Pancreas (tissue), 10 donors: ENCODE measurements at regions not wholly inside any gene's neighbourhood (a gene's known extent, or its start where the extent isn't known, plus 50 kb on each side); places are given as distances from the start of the nearest gene placed in this dataset.

Experiments used
- ATAC-seq, 4 donors: fragments of 200-7000 bp; cut with Tn5 transposase; one replicate each; pipeline versions ENCODE4 v1.8.0 to v1.9.1; 2020; ENCODE audit warnings: mild to moderate bottlenecking in 4 of 4, moderate library complexity in 4 of 4
- DNase-seq, 6 donors: peaks; one replicate each; pipeline ENCODE4 v3.0.0-alpha.2; 2020
- FAIRE-seq: peaks from 2 replicates; lab custom pipeline; 2012; peaks lifted over from hg19 to GRCh38; lab: Jason Lieb, UNC
- H3K27ac ChIP-seq, 4 donors: fragments of 200-600 bp; sonication (generic); 1 replicate in 3 of 4; 2 replicates in 1 of 4; pipeline versions ENCODE4 v1.5.0 to v1.8.0; 2020
- H3K27me3 ChIP-seq, 4 donors: fragments of 200-600 bp; one replicate each; pipeline ENCODE4 v1.8.0; 2021
- H3K36me3 ChIP-seq, 3 donors: fragments of 200-600 bp; sonication (generic) in 1 of 3; one replicate each; pipeline versions ENCODE4 v1.5.0 to v1.8.0; 2020 to 2021
- H3K4me1 ChIP-seq, 3 donors: fragments of 200-600 bp; one replicate each; pipeline ENCODE4 v1.8.0; 2021
- H3K4me3 ChIP-seq, 4 donors: fragments of 200-600 bp; sonication (generic) in 2 of 4; one replicate each; pipeline versions ENCODE4 v1.5.0 to v1.8.0; 2020 to 2021
- H3K9me3 ChIP-seq, 4 donors: fragments of 200-600 bp; one replicate each; pipeline ENCODE4 v1.8.0; 2021
- CTCF ChIP-seq, 4 donors: fragments of 200-600 bp; sonication (generic) in 3 of 4; IDR thresholded peaks; one replicate each; pipeline versions ENCODE4 v1.5.0 to v1.8.0; 2021; ENCODE audit warnings: antibody characterized with exemption in 4 of 4
- WGBS, 2 donors: extraction: QIAGEN DNeasy Blood & Tissue Kit; methylation state at CpG; one replicate each; pipeline ENCODE4 v1.1.7; 2013; 5-methylcytosine and 5-hydroxymethylcytosine counted together
- intact Hi-C, 3 donors: fragments of 100-400 bp; cut with DNase I; formaldehyde crosslinking; loops; one replicate each; pipeline versions ENCODE4 v1.11.1 to v1.14.2; 2022
- donor health status: healthy with polysubstance abuse.
- donor health status: DM: no; HTN: no; CAD: no; lungs with moderate emphysema.
- donor health status: DM: no; HTN: no; CAD: no.
- donor health status: control.
- donor health status: control.
- donor health status: Bipolar disorder and iron deficiency.
- donor health status: DM: yes; HTN: yes; CAD: no.
- donor health status: DM: no; HTN: no; CAD: no.
- donor health status: DM: no; HTN: no; CAD: no.
- donor health status: DM: yes; HTN: yes; CAD: no.

- H3K4me3 ChIP-seq, result no peak overlapping the region
- no peaks in the 10 kb centered on the region for H3K27me3 ChIP-seq
- FAIRE-seq (no peak), ATAC-seq (no peak), DNase-seq (no peak)
- intact Hi-C loops, result no loop called here
- H3K36me3 ChIP-seq, result no peaks in the 10 kb centered on the region
- H3K9me3 ChIP-seq, result no peaks in the 10 kb centered on the region
- WGBS, 2 donors, result 87 to 92% methylated on average over 2 of the region's 2 CpGs
- peak overlapping the region in 1 of 4 donors; percentile 5 for H3K27ac ChIP-seq
- H3K4me1 ChIP-seq, result peaks cover 0 to 9% (median 6%) of the 10 kb centered on the region in 3 donors
- no peak for TF ChIP-seq CTCF (IDR thresholded peaks at IDR 0.05)
These were observed 123.4 kb upstream of the STC2 start for GRCh38 chr5:173451651-173452050.

- Histone ChIP-seq H3K27ac (no peak overlapping the region), H3K4me1 (peaks cover 0 to 9% (median 6%) of the 10 kb centered on the region in 3 donors), H3K9me3 (no peaks in the 10 kb centered on the region), H3K36me3 (no peaks in the 10 kb centered on the region), H3K27me3 (no peaks in the 10 kb centered on the region), H3K4me3 (no peak overlapping the region)
- intact Hi-C loops, result no loop called here
- peak in 3 of 4 donors; percentile 9 to 30 (median 15) for TF ChIP-seq CTCF (IDR thresholded peaks at IDR 0.05)
- 76 to 77% methylated on average over 5 of the region's 5 CpGs for WGBS, 2 donors
- no peak for DNase-seq
- no peak for FAIRE-seq
- ATAC-seq, result peak in 1 of 4 donors; percentile 31
These were observed 122.8 kb upstream of the STC2 start for GRCh38 chr5:173451031-173451430.

GRCh38 chr5:173450188-173450587, 122.0 kb upstream of the STC2 start:
- FAIRE-seq (no peak), ATAC-seq (no peak)

GRCh38 chr5:173448856-173449255, 120.6 kb upstream of the STC2 start:
- H3K9me3 ChIP-seq, result no peaks in the 10 kb centered on the region
- WGBS, 2 donors, result 85 to 92% methylated on average over 6 of the region's 6 CpGs
- DNase-seq, result no peak
- peaks cover 0 to 9% (median 6%) of the 10 kb centered on the region in 3 donors for H3K4me1 ChIP-seq
- no peak for TF ChIP-seq CTCF (IDR thresholded peaks at IDR 0.05)
- no peak overlapping the region for H3K4me3 ChIP-seq
- FAIRE-seq, result no peak
- intact Hi-C loops, result no loop called here
- H3K36me3 ChIP-seq, result no peaks in the 10 kb centered on the region
- no peak overlapping the region for H3K27ac ChIP-seq
- H3K27me3 ChIP-seq, result no peaks in the 10 kb centered on the region
- no peak for ATAC-seq

More at GRCh38 chr5:173450188-173450587, 122.0 kb upstream of the STC2 start:
- Histone ChIP-seq H3K9me3 (no peaks in the 10 kb centered on the region), H3K4me3 (no peak overlapping the region), H3K27me3 (no peaks in the 10 kb centered on the region), H3K27ac (no peak overlapping the region), H3K4me1 (peaks cover 0 to 9% (median 6%) of the 10 kb centered on the region in 3 donors), H3K36me3 (no peaks in the 10 kb centered on the region)
- intact Hi-C loops, result no loop called here
- WGBS, 2 donors, result 67 to 76% methylated on average over 7 of the region's 7 CpGs
- DNase-seq, result no peak
- no peak for TF ChIP-seq CTCF (IDR thresholded peaks at IDR 0.05)

- no peak for ATAC-seq
- Histone ChIP-seq H3K36me3 (no peaks in the 10 kb centered on the region), H3K4me3 (no peak overlapping the region), H3K4me1 (no peaks in the 10 kb centered on the region), H3K27ac (no peak overlapping the region), H3K27me3 (no peaks in the 10 kb centered on the region), H3K9me3 (no peaks in the 10 kb centered on the region)
- TF ChIP-seq CTCF (IDR thresholded peaks at IDR 0.05), result no peak
- 77 to 82% methylated on average over 4 of the region's 4 CpGs for WGBS, 2 donors
- no peak for DNase-seq
- intact Hi-C loops, result no loop called here
- no peak for FAIRE-seq
These were observed 115.8 kb upstream of the STC2 start for GRCh38 chr5:173443971-173444370.
